Lower leg skin (tissue), 4 donors: ENCODE measurements at regions not wholly inside any gene's neighbourhood (a gene's known extent, or its start where the extent isn't known, plus 50 kb on each side); places are given as distances from the start of the nearest gene placed in this dataset.

Experiments
- DNase-seq, 2 donors: peaks; one replicate each; pipeline ENCODE4 v3.0.0-alpha.2; 2019; ENCODE audit warnings: low spot score in 2 of 2
- H3K4me3 ChIP-seq: fragments of 200-600 bp; sonication (generic); 2 replicates; pipeline ENCODE4 v1.5.1; 2017; ENCODE audit warnings: mild to moderate bottlenecking, low read depth; ENCODE audit not compliant: poor library complexity, severe bottlenecking
- CTCF ChIP-seq, 3 donors: fragments of 450-650 bp; IDR thresholded peaks; one replicate each; pipeline ENCODE4 v1.5.1; 2016; ENCODE audit warnings: antibody characterized with exemption in 3 of 3, mild to moderate bottlenecking in 3 of 3, moderate library complexity in 2 of 3
- POLR2A ChIP-seq, 2 donors: fragments of 450-650 bp; IDR thresholded peaks; one replicate each; pipeline ENCODE4 v1.6.1; 2016 to 2017; ENCODE audit warnings: antibody characterized with exemption in 2 of 2, mild to moderate bottlenecking in 1 of 2, moderate library complexity in 1 of 2
- WGBS, 2 donors: methylation state at CpG; one replicate each; pipeline ENCODE4 v1.1.5; 2018; 5-methylcytosine and 5-hydroxymethylcytosine counted together
- intact Hi-C: fragments of 100-400 bp; cut with DNase I; formaldehyde crosslinking; loops from one replicate; pipeline ENCODE4 v1.15.0; 2023; ENCODE audit warnings: low total_unique reads

- TF ChIP-seq CTCF (IDR thresholded peaks at IDR 0.05) (peak in 1 of 3 donors; percentile 56), POLR2A (IDR thresholded peaks at IDR 0.05) (no peak)
- WGBS, 2 donors, result 38 to 45% methylated on average over 14 to 15 of the region's 16 CpGs
- peak; percentile 40 to 88 for DNase-seq
- H3K4me3 ChIP-seq, result no peak overlapping the region
- intact Hi-C loops, result no loop called here
Measured at GRCh38 chr7:67377939-67378862, 381.6 kb downstream of the TYW1 start.

- 66 to 84% methylated on average over 4 of the region's 4 CpGs for WGBS, 2 donors
Measured at GRCh38 chr7:67380326-67380725, 383.7 kb downstream of the TYW1 start.

GRCh38 chr7:67380858-67381257, 384.2 kb downstream of the TYW1 start:
- no peak for DNase-seq
- intact Hi-C loops, result no loop called here
- H3K4me3 ChIP-seq, result no peak overlapping the region
- WGBS, 2 donors, result 64 to 80% methylated on average over 4 of the region's 4 CpGs
- TF ChIP-seq CTCF (IDR thresholded peaks at IDR 0.05), result no peak
- no peak for TF ChIP-seq POLR2A (IDR thresholded peaks at IDR 0.05)

More at GRCh38 chr7:67380326-67380725, 383.7 kb downstream of the TYW1 start:
- intact Hi-C loops, result no loop called here
- no peak overlapping the region for H3K4me3 ChIP-seq
- TF ChIP-seq CTCF (IDR thresholded peaks at IDR 0.05), result no peak
- no peak for TF ChIP-seq POLR2A (IDR thresholded peaks at IDR 0.05)
- DNase-seq, result no peak

GRCh38 chr7:67387851-67388250, 391.2 kb downstream of the TYW1 start:
- TF ChIP-seq CTCF (IDR thresholded peaks at IDR 0.05) (no peak), POLR2A (IDR thresholded peaks at IDR 0.05) (no peak)
- 75 to 76% methylated on average over 4 of the region's 4 CpGs for WGBS, 2 donors
- DNase-seq, result no peak
- H3K4me3 ChIP-seq, result no peak overlapping the region
- intact Hi-C loops, result loop anchor here (5.0 kb wide), 1 partner anchor 594 kb away; no protein-coding TSS in a partner anchor

GRCh38 chr7:67391168-67391567, 394.5 kb downstream of the TYW1 start:
- H3K4me3 ChIP-seq, result no peak overlapping the region
- intact Hi-C loops, result no loop called here
- no peak for DNase-seq
- TF ChIP-seq CTCF (IDR thresholded peaks at IDR 0.05) (no peak), POLR2A (IDR thresholded peaks at IDR 0.05) (no peak)
- 84 to 90% methylated on average over 19 of the region's 19 CpGs for WGBS, 2 donors
